Activated naive CD4-positive, alpha-beta T cell treated with anti-CD3 and anti-CD28 coated beads, Interleukin-2, amount 50 U/mL, for 24 hours (primary cell): ENCODE measurements at regions not wholly inside any gene's neighbourhood (a gene's known extent, or its start where the extent isn't known, plus 50 kb on each side); places are given as distances from the start of the nearest gene placed in this dataset.

Experiments used
- H3K27ac Mint-ChIP-seq: one replicate; pipeline ENCODE4 v1.8.0; 2021; ENCODE audit warnings: mild to moderate bottlenecking, mixed read lengths
- H3K27me3 Mint-ChIP-seq: one replicate; pipeline ENCODE4 v1.8.0; 2021; ENCODE audit warnings: mixed read lengths
- H3K36me3 Mint-ChIP-seq: one replicate; pipeline ENCODE4 v1.8.0; 2021; ENCODE audit warnings: mixed read lengths
- H3K4me1 Mint-ChIP-seq: one replicate; pipeline ENCODE4 v1.8.0; 2021; ENCODE audit warnings: mixed read lengths
- H3K4me3 Mint-ChIP-seq: one replicate; pipeline ENCODE4 v1.8.0; 2021; ENCODE audit warnings: mild to moderate bottlenecking, mixed read lengths
- H3K9me3 Mint-ChIP-seq: one replicate; pipeline ENCODE4 v1.8.0; 2021; ENCODE audit warnings: mixed read lengths

GRCh38 chr3:168288511-168289401 is 193.0 kb upstream of the GOLIM4 start:
- Mint-ChIP-seq H3K4me1 (no peaks in the 10 kb centered on the region), H3K9me3 (no peaks in the 10 kb centered on the region), H3K27ac (no peak overlapping the region), H3K36me3 (no peaks in the 10 kb centered on the region), H3K4me3 (no peak overlapping the region), H3K27me3 (no peaks in the 10 kb centered on the region)

GRCh38 chr3:168285506-168285905 is 189.8 kb upstream of the GOLIM4 start:
- no peak overlapping the region for H3K4me3 Mint-ChIP-seq
- no peaks in the 10 kb centered on the region for H3K4me1 Mint-ChIP-seq
- no peaks in the 10 kb centered on the region for H3K9me3 Mint-ChIP-seq
- no peak overlapping the region for H3K27ac Mint-ChIP-seq
- H3K36me3 Mint-ChIP-seq: no peaks in the 10 kb centered on the region
- no peaks in the 10 kb centered on the region for H3K27me3 Mint-ChIP-seq

GRCh38 chr3:168284728-168285127 is 189.0 kb upstream of the GOLIM4 start:
- no peaks in the 10 kb centered on the region for H3K36me3 Mint-ChIP-seq
- H3K4me3 Mint-ChIP-seq: no peak overlapping the region
- H3K4me1 Mint-ChIP-seq: no peaks in the 10 kb centered on the region
- H3K27me3 Mint-ChIP-seq: no peaks in the 10 kb centered on the region
- H3K9me3 Mint-ChIP-seq: no peaks in the 10 kb centered on the region
- no peak overlapping the region for H3K27ac Mint-ChIP-seq

DNA sequence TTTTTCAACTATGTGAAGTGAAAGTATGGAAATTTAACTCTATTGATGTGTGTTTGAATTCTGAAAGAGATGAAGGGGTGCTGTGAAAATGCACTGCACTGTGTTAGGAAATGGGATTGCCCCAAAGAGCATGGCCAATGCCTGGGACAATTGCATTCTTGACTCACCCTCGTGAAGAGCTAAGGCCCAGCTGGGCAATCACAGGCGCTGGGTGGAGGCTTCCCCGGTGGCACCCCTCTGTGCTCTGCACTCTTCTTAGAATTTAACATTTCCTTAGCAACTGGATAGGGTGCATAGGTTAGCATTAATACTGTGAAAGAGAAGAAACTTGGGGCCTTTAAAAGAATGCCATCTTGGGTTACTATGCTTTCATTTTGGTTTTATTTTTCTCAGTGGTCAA is 179.9 kb upstream of the GOLIM4 start:
- H3K4me1 Mint-ChIP-seq: no peaks in the 10 kb centered on the region
- H3K36me3 Mint-ChIP-seq: no peaks in the 10 kb centered on the region
- H3K9me3 Mint-ChIP-seq: no peaks in the 10 kb centered on the region
- no peak overlapping the region for H3K27ac Mint-ChIP-seq
- H3K4me3 Mint-ChIP-seq: no peak overlapping the region
- H3K27me3 Mint-ChIP-seq: no peaks in the 10 kb centered on the region

GRCh38 chr3:168273917-168274316 is 178.2 kb upstream of the GOLIM4 start:
- Mint-ChIP-seq H3K27ac (no peak overlapping the region), H3K4me1 (no peaks in the 10 kb centered on the region), H3K4me3 (no peak overlapping the region), H3K27me3 (no peaks in the 10 kb centered on the region), H3K36me3 (no peaks in the 10 kb centered on the region), H3K9me3 (no peaks in the 10 kb centered on the region)

- Mint-ChIP-seq H3K36me3 (no peaks in the 10 kb centered on the region), H3K9me3 (no peaks in the 10 kb centered on the region), H3K27ac (no peak overlapping the region), H3K4me3 (no peak overlapping the region), H3K27me3 (no peaks in the 10 kb centered on the region), H3K4me1 (no peaks in the 10 kb centered on the region)
These were observed 177.3 kb upstream of the GOLIM4 start for GRCh38 chr3:168273036-168273435.

GRCh38 chr3:168272343-168272985 is 176.7 kb upstream of the GOLIM4 start:
- no peaks in the 10 kb centered on the region for H3K4me1 Mint-ChIP-seq
- H3K4me3 Mint-ChIP-seq: no peak overlapping the region
- H3K27ac Mint-ChIP-seq: no peak overlapping the region
- no peaks in the 10 kb centered on the region for H3K36me3 Mint-ChIP-seq
- H3K27me3 Mint-ChIP-seq: no peaks in the 10 kb centered on the region
- H3K9me3 Mint-ChIP-seq: no peaks in the 10 kb centered on the region

- H3K4me3 Mint-ChIP-seq: no peak overlapping the region
- no peaks in the 10 kb centered on the region for H3K4me1 Mint-ChIP-seq
- H3K27ac Mint-ChIP-seq: no peak overlapping the region
- no peaks in the 10 kb centered on the region for H3K36me3 Mint-ChIP-seq
- H3K9me3 Mint-ChIP-seq: no peaks in the 10 kb centered on the region
- H3K27me3 Mint-ChIP-seq: no peaks in the 10 kb centered on the region
These were observed 176.2 kb upstream of the GOLIM4 start for GRCh38 chr3:168271932-168272331.

GRCh38 chr3:168269001-168269400 is 173.3 kb upstream of the GOLIM4 start:
- no peaks in the 10 kb centered on the region for H3K36me3 Mint-ChIP-seq
- H3K27ac Mint-ChIP-seq: no peak overlapping the region
- no peaks in the 10 kb centered on the region for H3K4me1 Mint-ChIP-seq
- H3K27me3 Mint-ChIP-seq: no peaks in the 10 kb centered on the region
- no peak overlapping the region for H3K4me3 Mint-ChIP-seq
- H3K9me3 Mint-ChIP-seq: no peaks in the 10 kb centered on the region

- Mint-ChIP-seq H3K9me3 (no peaks in the 10 kb centered on the region), H3K4me1 (no peaks in the 10 kb centered on the region), H3K4me3 (no peak overlapping the region), H3K27ac (no peak overlapping the region), H3K36me3 (no peaks in the 10 kb centered on the region), H3K27me3 (no peaks in the 10 kb centered on the region)
These were observed 171.5 kb upstream of the GOLIM4 start for GRCh38 chr3:168267179-168267578.

DNA sequence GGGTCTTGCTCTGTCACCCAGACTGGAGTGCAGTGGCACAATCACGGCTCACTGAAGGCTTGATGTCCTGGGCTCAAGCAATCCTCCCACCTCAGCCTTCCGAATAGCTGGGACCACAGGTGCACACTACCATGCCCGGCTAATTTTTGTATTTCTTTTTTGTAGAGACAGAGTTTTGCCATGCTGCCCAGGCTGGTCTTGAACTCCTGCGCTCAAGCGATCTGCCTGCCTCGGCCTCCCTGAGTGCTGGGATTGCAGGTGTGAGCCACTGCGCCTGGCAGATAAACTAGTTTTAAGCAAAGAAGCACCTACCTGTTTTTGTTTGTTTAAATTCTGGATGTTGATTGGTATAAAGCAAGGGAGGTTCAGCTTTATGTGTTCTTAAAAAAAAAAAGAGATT is 170.6 kb upstream of the GOLIM4 start:
- Mint-ChIP-seq H3K4me3 (no peak overlapping the region), H3K4me1 (no peaks in the 10 kb centered on the region), H3K27ac (no peak overlapping the region), H3K9me3 (no peaks in the 10 kb centered on the region), H3K27me3 (no peaks in the 10 kb centered on the region), H3K36me3 (no peaks in the 10 kb centered on the region)

DNA sequence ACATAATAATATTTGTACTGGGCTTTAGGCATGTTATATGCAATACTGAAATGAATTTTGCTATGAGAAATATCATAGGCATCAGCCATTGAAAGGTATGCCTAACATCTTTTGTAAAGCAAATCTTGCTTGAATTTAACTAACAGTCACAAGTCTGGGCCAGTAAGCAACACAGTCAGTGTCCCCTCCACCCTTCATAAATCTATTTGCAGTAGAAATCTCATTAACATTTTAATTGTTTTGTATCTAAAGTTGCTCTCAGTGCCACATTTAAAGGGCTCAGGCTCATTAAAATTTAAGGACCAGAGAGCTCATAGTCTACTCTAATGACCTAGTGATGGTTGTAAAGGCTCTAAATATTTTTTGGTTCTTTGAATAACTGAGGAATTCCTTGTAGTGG is 167.2 kb upstream of the GOLIM4 start:
- Mint-ChIP-seq H3K4me1 (no peaks in the 10 kb centered on the region), H3K4me3 (no peak overlapping the region), H3K36me3 (no peaks in the 10 kb centered on the region), H3K9me3 (no peaks in the 10 kb centered on the region), H3K27me3 (peaks cover 4% of the 10 kb centered on the region), H3K27ac (no peak overlapping the region)

GRCh38 chr3:168260859-168261258 is 165.1 kb upstream of the GOLIM4 start:
- no peak overlapping the region for H3K27ac Mint-ChIP-seq
- peaks cover 4% of the 10 kb centered on the region for H3K27me3 Mint-ChIP-seq
- H3K9me3 Mint-ChIP-seq: no peaks in the 10 kb centered on the region
- no peaks in the 10 kb centered on the region for H3K36me3 Mint-ChIP-seq
- no peaks in the 10 kb centered on the region for H3K4me1 Mint-ChIP-seq
- H3K4me3 Mint-ChIP-seq: no peak overlapping the region

GRCh38 chr3:168251371-168251770 is 155.6 kb upstream of the GOLIM4 start:
- Mint-ChIP-seq H3K27ac (no peak overlapping the region), H3K27me3 (peaks cover 30% of the 10 kb centered on the region), H3K4me3 (no peak overlapping the region), H3K4me1 (peaks cover 4% of the 10 kb centered on the region), H3K36me3 (no peaks in the 10 kb centered on the region), H3K9me3 (peaks cover 6% of the 10 kb centered on the region)

- Mint-ChIP-seq H3K27me3 (peaks cover 30% of the 10 kb centered on the region), H3K9me3 (peaks cover 6% of the 10 kb centered on the region), H3K27ac (no peak overlapping the region), H3K4me1 (peaks cover 4% of the 10 kb centered on the region), H3K36me3 (no peaks in the 10 kb centered on the region), H3K4me3 (no peak overlapping the region)
These were observed 154.7 kb upstream of the GOLIM4 start for GRCh38 chr3:168250415-168250861.
